ENCODE measurements at regions not wholly inside any gene's neighbourhood (a gene's known extent, or its start where the extent isn't known, plus 50 kb on each side); places are given as distances from the start of the nearest gene placed in this dataset.
A peak's percentile ranks its signal among the peaks of the same experiment; 100 is the strongest.

DNA sequence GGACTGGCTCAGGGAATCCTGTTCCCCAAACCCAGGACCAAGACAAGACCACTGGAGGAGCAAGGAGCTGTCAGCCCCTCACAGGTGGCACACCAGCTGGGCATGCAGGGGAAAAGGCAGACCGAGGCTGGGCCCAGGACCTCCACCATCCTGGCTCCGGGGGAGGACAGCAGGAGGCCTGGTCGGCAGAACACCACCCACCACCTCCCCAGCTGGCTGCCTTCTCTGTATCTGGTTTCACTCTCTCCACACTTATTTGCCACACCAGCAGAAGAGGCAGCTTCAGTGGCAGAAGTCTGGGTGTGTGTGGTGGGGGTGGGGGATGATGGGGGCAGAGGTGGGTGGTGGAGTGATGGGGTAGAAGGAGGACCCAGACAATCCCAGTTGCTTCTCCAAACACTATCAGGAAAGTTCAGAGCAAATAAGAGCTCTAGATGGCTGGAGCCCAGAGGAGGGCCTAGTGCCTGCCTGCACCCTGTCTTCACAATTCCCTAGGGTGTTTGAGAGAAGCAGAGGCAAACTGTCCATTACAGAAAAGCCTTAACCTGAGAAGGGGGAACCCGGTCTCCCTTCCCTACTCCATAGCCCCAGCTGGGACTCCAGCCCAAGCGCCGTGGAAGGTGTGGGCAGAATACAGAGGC is 51.9 kb upstream of the CDON start:
- DNase-seq (ENCODE audit: low read depth): no peak
- TF ChIP-seq, protein P1, sequence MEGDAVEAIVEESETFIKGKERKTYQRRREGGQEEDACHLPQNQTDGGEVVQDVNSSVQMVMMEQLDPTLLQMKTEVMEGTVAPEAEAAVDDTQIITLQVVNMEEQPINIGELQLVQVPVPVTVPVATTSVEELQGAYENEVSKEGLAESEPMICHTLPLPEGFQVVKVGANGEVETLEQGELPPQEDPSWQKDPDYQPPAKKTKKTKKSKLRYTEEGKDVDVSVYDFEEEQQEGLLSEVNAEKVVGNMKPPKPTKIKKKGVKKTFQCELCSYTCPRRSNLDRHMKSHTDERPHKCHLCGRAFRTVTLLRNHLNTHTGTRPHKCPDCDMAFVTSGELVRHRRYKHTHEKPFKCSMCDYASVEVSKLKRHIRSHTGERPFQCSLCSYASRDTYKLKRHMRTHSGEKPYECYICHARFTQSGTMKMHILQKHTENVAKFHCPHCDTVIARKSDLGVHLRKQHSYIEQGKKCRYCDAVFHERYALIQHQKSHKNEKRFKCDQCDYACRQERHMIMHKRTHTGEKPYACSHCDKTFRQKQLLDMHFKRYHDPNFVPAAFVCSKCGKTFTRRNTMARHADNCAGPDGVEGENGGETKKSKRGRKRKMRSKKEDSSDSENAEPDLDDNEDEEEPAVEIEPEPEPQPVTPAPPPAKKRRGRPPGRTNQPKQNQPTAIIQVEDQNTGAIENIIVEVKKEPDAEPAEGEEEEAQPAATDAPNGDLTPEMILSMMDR (conservative IDR thresholded peaks at IDR 0.05; ENCODE audit: low read depth, low read length): no peak
- no peak overlapping the region for H3K4me3 ChIP-seq (ENCODE audit: low read length)

DNA sequence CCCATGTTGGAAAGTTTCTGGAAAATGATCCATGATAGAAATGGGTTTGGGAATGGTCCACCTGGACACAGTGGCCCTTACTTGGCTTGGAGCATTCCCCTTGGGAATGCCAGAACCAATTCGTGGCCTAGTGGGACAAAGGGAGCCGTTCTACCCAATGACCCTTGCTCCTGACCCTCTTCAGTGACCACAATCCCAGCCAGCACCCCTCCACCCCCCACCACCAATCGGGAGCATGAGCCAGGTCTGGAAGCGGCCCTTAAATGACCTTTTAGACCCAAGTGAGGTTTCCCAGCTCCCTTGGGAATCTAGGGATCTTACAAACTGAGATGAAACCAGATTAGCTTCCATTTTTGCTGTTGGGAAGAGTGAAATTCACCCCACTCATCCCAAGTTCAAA is 51.3 kb upstream of the CDON start:
- DNase-seq (ENCODE audit: low read depth): no peak
- TF ChIP-seq, protein P1 (conservative IDR thresholded peaks at IDR 0.05; ENCODE audit: low read depth, low read length): no peak

DNA sequence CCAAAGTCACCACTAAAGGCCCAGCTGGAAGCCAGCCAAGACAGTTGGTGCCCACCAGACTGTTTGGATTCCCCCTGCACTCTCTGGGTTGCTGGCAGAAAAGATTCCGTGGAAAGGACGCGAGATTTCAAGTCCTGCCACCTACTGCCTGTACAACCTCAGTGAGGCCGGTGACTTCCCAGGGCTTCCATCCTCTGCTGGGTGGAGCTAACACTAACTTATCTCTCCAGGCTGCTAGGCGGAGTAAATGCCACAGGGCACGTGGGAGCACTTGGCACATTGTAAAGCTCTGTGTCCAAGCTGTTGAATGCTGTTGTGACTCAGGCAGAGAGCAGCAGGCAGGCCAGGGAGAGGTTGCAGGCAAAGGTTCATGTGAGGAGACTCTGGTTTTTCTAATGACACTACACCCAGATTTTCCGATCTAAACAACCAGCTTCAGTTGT is 50.9 kb upstream of the CDON start:
- TF ChIP-seq, protein P1 (conservative IDR thresholded peaks at IDR 0.05; ENCODE audit: low read depth, low read length): peak; percentile 25
- H3K4me3 ChIP-seq (ENCODE audit: low read length): no peak overlapping the region
- DNase-seq (ENCODE audit: low read depth): peak; percentile 99

More for the DNA sequence above, 51.3 kb upstream of the CDON start:
- no peak overlapping the region for H3K4me3 ChIP-seq (ENCODE audit: low read length)

DNA sequence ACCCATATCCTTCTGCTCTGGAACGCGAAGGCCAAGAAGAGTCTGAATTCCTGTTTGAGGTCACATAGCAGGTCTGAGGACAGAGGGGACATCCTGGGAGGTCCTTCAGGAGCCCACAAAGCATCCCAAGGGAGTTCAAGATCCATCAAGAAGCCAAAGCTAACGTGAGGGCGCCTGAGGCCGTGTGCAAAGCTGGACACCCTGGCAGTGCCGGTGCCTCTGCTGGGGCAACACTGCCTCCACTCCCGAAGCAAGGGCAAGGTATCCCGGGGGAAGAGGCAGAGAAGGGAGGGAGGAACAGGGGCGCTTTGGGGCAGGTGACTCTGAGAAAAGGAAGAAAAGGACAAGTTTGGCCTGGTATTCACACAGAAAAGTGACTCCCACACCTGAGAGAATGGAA is 50.3 kb upstream of the CDON start:
- TF ChIP-seq, protein P1 (conservative IDR thresholded peaks at IDR 0.05; ENCODE audit: low read depth, low read length): no peak
- H3K4me3 ChIP-seq (ENCODE audit: low read length): no peak overlapping the region
- no peak for DNase-seq (ENCODE audit: low read depth)

DNA sequence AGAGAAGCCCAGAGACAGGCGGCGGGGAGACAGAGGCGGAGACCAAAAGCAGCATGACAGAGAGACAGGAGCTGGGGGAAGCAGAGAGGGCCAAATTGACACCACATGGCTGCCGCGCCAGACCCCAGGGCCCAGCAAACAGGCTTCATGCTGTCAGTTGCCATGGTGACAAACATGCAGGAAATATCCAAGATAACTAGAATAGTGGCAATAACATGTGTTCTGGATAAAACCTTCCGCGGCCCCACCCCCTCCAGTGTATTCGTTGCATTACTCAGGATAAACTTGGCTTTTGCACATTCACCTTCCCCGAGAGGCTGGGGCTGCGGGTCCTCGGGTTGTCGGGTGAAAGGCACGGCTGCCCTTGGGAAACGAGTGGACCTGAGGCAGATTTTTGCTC is 49.9 kb upstream of the CDON start:
- TF ChIP-seq, protein P1 (conservative IDR thresholded peaks at IDR 0.05; ENCODE audit: low read depth, low read length): no peak
- no peak for DNase-seq (ENCODE audit: low read depth)
- H3K4me3 ChIP-seq (ENCODE audit: low read length): no peak overlapping the region
